Kasumi-1 (cell line): ENCODE measurements at regions not wholly inside any gene's neighbourhood (a gene's known extent, or its start where the extent isn't known, plus 50 kb on each side); places are given as distances from the start of the nearest gene placed in this dataset.

Experiments
- DNase-seq, 2 experiments: peaks; one replicate each; lab custom pipeline; 2025; lab: John Stamatoyannopoulos, UW

GRCh38 chr1:221069986-221070385 lies 190.7 kb downstream of the HLX start:
- peak in 1 of 2 experiments; percentile 19 for DNase-seq

GRCh38 chr1:221071777-221072176 lies 192.5 kb downstream of the HLX start:
- DNase-seq: no peak

- no peak for DNase-seq
Observed at GRCh38 chr1:221072214-221072613, 193.0 kb downstream of the HLX start.

GRCh38 chr1:221074332-221074731 lies 195.1 kb downstream of the HLX start:
- peak; percentile 63 to 82 for DNase-seq

GRCh38 chr1:221075911-221076310 lies 196.7 kb downstream of the HLX start:
- no peak for DNase-seq

- DNase-seq: no peak
Observed at GRCh38 chr1:221076391-221076811, 197.2 kb downstream of the HLX start.

GRCh38 chr1:221078260-221078965 lies 199.2 kb downstream of the HLX start:
- DNase-seq: no peak

- no peak for DNase-seq
Observed at GRCh38 chr1:221083902-221084301, 204.7 kb downstream of the HLX start.

GRCh38 chr1:221084681-221085080 lies 205.4 kb downstream of the HLX start:
- no peak for DNase-seq

GRCh38 chr1:221085701-221086375 lies 206.6 kb downstream of the HLX start:
- no peak for DNase-seq

- no peak for DNase-seq
Observed at GRCh38 chr1:221087919-221088318, 208.7 kb downstream of the HLX start.

GRCh38 chr1:221089273-221089672 lies 210.0 kb downstream of the HLX start:
- no peak for DNase-seq

GRCh38 chr1:221089803-221090202 lies 210.6 kb downstream of the HLX start:
- no peak for DNase-seq

- peak; percentile 39 to 61 for DNase-seq
Observed at GRCh38 chr1:221093903-221094791, 214.9 kb downstream of the HLX start.

GRCh38 chr1:221097479-221098281 lies 218.4 kb downstream of the HLX start:
- DNase-seq: no peak

- DNase-seq: peak; percentile 66 to 76
Observed at GRCh38 chr1:221098471-221099405, 219.5 kb downstream of the HLX start.

GRCh38 chr1:221099747-221100595 lies 220.7 kb downstream of the HLX start:
- DNase-seq: no peak

- DNase-seq: peak; percentile 84 to 86
Observed at GRCh38 chr1:221100611-221101010, 221.4 kb downstream of the HLX start.

- DNase-seq: no peak
Observed at GRCh38 chr1:221101807-221102605, 222.8 kb downstream of the HLX start.
